ENCODE measurements at regions not wholly inside any gene's neighbourhood (a gene's known extent, or its start where the extent isn't known, plus 50 kb on each side); places are given as distances from the start of the nearest gene placed in this dataset.

- Histone ChIP-seq H3K4me1 (no peaks in the 10 kb centered on the region), H3K27ac (no peak overlapping the region), H3K36me3 (no peaks in the 10 kb centered on the region), H3K27me3 (no peaks in the 10 kb centered on the region), H3K4me3 (no peak overlapping the region), H3K9me3 (no peaks in the 10 kb centered on the region)
- no peak for TF ChIP-seq CTCF (IDR thresholded peaks at IDR 0.05)
- no peak for TF ChIP-seq POLR2A (IDR thresholded peaks at IDR 0.05)
- no peak for TF ChIP-seq POLR2AphosphoS5 (IDR thresholded peaks at IDR 0.05; ENCODE audit: insufficient read depth in 1 of 2, low read depth in 1 of 2)
- intact Hi-C loops (cut with DNase I): no loop called here
- DNase-seq (ENCODE audit: extremely low spot score in 2 of 2): no peak
These were observed 230.6 kb downstream of the FBXO15 start for GRCh38 chr18:73917046-73917445.

GRCh38 chr18:73913505-73913904, 234.1 kb downstream of the FBXO15 start:
- Histone ChIP-seq H3K27ac (no peak overlapping the region), H3K36me3 (no peaks in the 10 kb centered on the region), H3K27me3 (no peaks in the 10 kb centered on the region), H3K4me1 (no peaks in the 10 kb centered on the region), H3K9me3 (no peaks in the 10 kb centered on the region), H3K4me3 (no peak overlapping the region)
- TF ChIP-seq POLR2AphosphoS5 (IDR thresholded peaks at IDR 0.05; ENCODE audit: insufficient read depth in 1 of 2, low read depth in 1 of 2) (no peak), CTCF (IDR thresholded peaks at IDR 0.05) (no peak), POLR2A (IDR thresholded peaks at IDR 0.05) (no peak)
- intact Hi-C loops (cut with DNase I): no loop called here
- no peak for DNase-seq (ENCODE audit: extremely low spot score in 2 of 2)

GRCh38 chr18:73908323-73908722, 239.3 kb downstream of the FBXO15 start:
- Histone ChIP-seq H3K27ac (no peak overlapping the region), H3K4me1 (no peaks in the 10 kb centered on the region), H3K4me3 (no peak overlapping the region), H3K27me3 (no peaks in the 10 kb centered on the region), H3K36me3 (no peaks in the 10 kb centered on the region), H3K9me3 (no peaks in the 10 kb centered on the region)
- intact Hi-C loops (cut with DNase I): no loop called here
- no peak for DNase-seq (ENCODE audit: extremely low spot score in 2 of 2)
- TF ChIP-seq CTCF (IDR thresholded peaks at IDR 0.05): no peak

- Histone ChIP-seq H3K9me3 (no peaks in the 10 kb centered on the region), H3K27ac (no peak overlapping the region), H3K27me3 (no peaks in the 10 kb centered on the region), H3K36me3 (no peaks in the 10 kb centered on the region), H3K4me1 (no peaks in the 10 kb centered on the region), H3K4me3 (no peak overlapping the region)
- TF ChIP-seq POLR2AphosphoS5 (IDR thresholded peaks at IDR 0.05; ENCODE audit: insufficient read depth in 1 of 2, low read depth in 1 of 2) (no peak), CTCF (IDR thresholded peaks at IDR 0.05) (no peak), POLR2A (IDR thresholded peaks at IDR 0.05) (no peak)
- intact Hi-C loops (cut with DNase I): no loop called here
- DNase-seq (ENCODE audit: extremely low spot score in 2 of 2): no peak
These were observed 246.1 kb downstream of the FBXO15 start for GRCh38 chr18:73901566-73901965.

GRCh38 chr18:73901151-73901550, 246.5 kb downstream of the FBXO15 start:
- H3K36me3 ChIP-seq: no peaks in the 10 kb centered on the region
- intact Hi-C loops (cut with DNase I): no loop called here
- H3K27me3 ChIP-seq: no peaks in the 10 kb centered on the region
- no peaks in the 10 kb centered on the region for H3K9me3 ChIP-seq
- no peak overlapping the region for H3K27ac ChIP-seq
- no peak for DNase-seq (ENCODE audit: extremely low spot score in 2 of 2)
- TF ChIP-seq POLR2A (IDR thresholded peaks at IDR 0.05): no peak
- TF ChIP-seq POLR2AphosphoS5 (IDR thresholded peaks at IDR 0.05; ENCODE audit: insufficient read depth in 1 of 2, low read depth in 1 of 2): no peak
- no peak for TF ChIP-seq CTCF (IDR thresholded peaks at IDR 0.05)
- no peaks in the 10 kb centered on the region for H3K4me1 ChIP-seq
- no peak overlapping the region for H3K4me3 ChIP-seq

Data from vagina (tissue), 2 donors.